Nephron (organoid): ENCODE measurements at regions not wholly inside any gene's neighbourhood (a gene's known extent, or its start where the extent isn't known, plus 50 kb on each side); places are given as distances from the start of the nearest gene placed in this dataset.

Source experiments
- H3K27ac Mint-ChIP-seq, 3 experiments: 2 replicates each; pipeline ENCODE4 v1.8.0; 2020; ENCODE audit warnings: mixed read lengths in 3 of 3, mild to moderate bottlenecking in 2 of 3, moderate library complexity in 1 of 3
- H3K27me3 Mint-ChIP-seq: 2 replicates; pipeline ENCODE4 v1.8.0; 2021; ENCODE audit warnings: low read depth, mild to moderate bottlenecking, moderate library complexity, mixed read lengths
- H3K36me3 Mint-ChIP-seq: 2 replicates; pipeline ENCODE4 v1.8.0; 2020; ENCODE audit warnings: low read depth, mixed read lengths
- H3K4me1 Mint-ChIP-seq: 2 replicates; pipeline ENCODE4 v1.8.0; 2020; ENCODE audit warnings: mixed read lengths
- H3K4me3 Mint-ChIP-seq, 3 experiments: 2 replicates each; pipeline ENCODE4 v1.8.0; 2020; ENCODE audit warnings: mild to moderate bottlenecking in 3 of 3, mixed read lengths in 3 of 3, moderate library complexity in 2 of 3
- H3K9me3 Mint-ChIP-seq: 2 replicates; pipeline ENCODE4 v1.8.0; 2020; ENCODE audit warnings: mixed read lengths
- CTCF ChIP-seq, 3 experiments: fragments of 200-600 bp; sonication (generic); IDR thresholded peaks; one replicate each; pipeline ENCODE4 v1.5.0; 2021; ENCODE audit warnings: antibody characterized with exemption in 3 of 3; ENCODE audit not compliant: unreplicated experiment in 3 of 3

- Mint-ChIP-seq H3K4me3 (no peak overlapping the region), H3K36me3 (no peaks in the 10 kb centered on the region), H3K27me3 (no peaks in the 10 kb centered on the region), H3K9me3 (no peaks in the 10 kb centered on the region), H3K27ac (peak overlapping the region in 1 of 3 experiments; percentile 89), H3K4me1 (peaks cover 62% of the 10 kb centered on the region)
- TF ChIP-seq CTCF (IDR thresholded peaks at IDR 0.05; ENCODE audit: unreplicated experiment in 3 of 3): no peak
Observed at GRCh38 chr2:43034921-43035320, 191.5 kb downstream of the ZFP36L2 start.

- Mint-ChIP-seq H3K4me1 (peaks cover 60% of the 10 kb centered on the region), H3K4me3 (no peak overlapping the region), H3K27me3 (no peaks in the 10 kb centered on the region), H3K9me3 (no peaks in the 10 kb centered on the region), H3K27ac (peak overlapping the region; percentile 15 to 89 (median 79)), H3K36me3 (no peaks in the 10 kb centered on the region)
- no peak for TF ChIP-seq CTCF (IDR thresholded peaks at IDR 0.05; ENCODE audit: unreplicated experiment in 3 of 3)
Observed at GRCh38 chr2:43034242-43034619, 192.2 kb downstream of the ZFP36L2 start.

GRCh38 chr2:43033466-43034241 is 192.8 kb downstream of the ZFP36L2 start:
- no peak for TF ChIP-seq CTCF (IDR thresholded peaks at IDR 0.05; ENCODE audit: unreplicated experiment in 3 of 3)
- Mint-ChIP-seq H3K9me3 (no peaks in the 10 kb centered on the region), H3K36me3 (no peaks in the 10 kb centered on the region), H3K27me3 (no peaks in the 10 kb centered on the region), H3K27ac (peak overlapping the region; percentile 15 to 89 (median 79)), H3K4me1 (peaks cover 60% of the 10 kb centered on the region), H3K4me3 (no peak overlapping the region)

GRCh38 chr2:43033016-43033270 is 193.5 kb downstream of the ZFP36L2 start:
- H3K36me3 Mint-ChIP-seq: no peaks in the 10 kb centered on the region
- H3K27me3 Mint-ChIP-seq: no peaks in the 10 kb centered on the region
- no peak for TF ChIP-seq CTCF (IDR thresholded peaks at IDR 0.05; ENCODE audit: unreplicated experiment in 3 of 3)
- H3K27ac Mint-ChIP-seq: peak overlapping the region; percentile 53 to 89 (median 79)
- H3K4me1 Mint-ChIP-seq: peaks cover 60% of the 10 kb centered on the region
- no peaks in the 10 kb centered on the region for H3K9me3 Mint-ChIP-seq
- H3K4me3 Mint-ChIP-seq: no peak overlapping the region

GRCh38 chr2:43032213-43033015 is 194.0 kb downstream of the ZFP36L2 start:
- H3K9me3 Mint-ChIP-seq: no peaks in the 10 kb centered on the region
- peaks cover under 1% of the 10 kb centered on the region for H3K27me3 Mint-ChIP-seq
- H3K36me3 Mint-ChIP-seq: no peaks in the 10 kb centered on the region
- H3K4me1 Mint-ChIP-seq: peaks cover 63% of the 10 kb centered on the region
- H3K27ac Mint-ChIP-seq: peak overlapping the region; percentile 53 to 89 (median 79)
- H3K4me3 Mint-ChIP-seq: no peak overlapping the region
- no peak for TF ChIP-seq CTCF (IDR thresholded peaks at IDR 0.05; ENCODE audit: unreplicated experiment in 3 of 3)
